Stimulated activated CD4-positive, alpha-beta T cell treated with anti-CD3 and anti-CD28 coated beads, Interleukin-2, amount 100 ng/mL, for 24 hours (primary cell): ENCODE measurements at regions not wholly inside any gene's neighbourhood (a gene's known extent, or its start where the extent isn't known, plus 50 kb on each side); places are given as distances from the start of the nearest gene placed in this dataset.

ENCODE experiments used
- DNase-seq, 2 donors: peaks; one replicate each; pipeline ENCODE4 v3.0.0-alpha.2; 2020

DNA sequence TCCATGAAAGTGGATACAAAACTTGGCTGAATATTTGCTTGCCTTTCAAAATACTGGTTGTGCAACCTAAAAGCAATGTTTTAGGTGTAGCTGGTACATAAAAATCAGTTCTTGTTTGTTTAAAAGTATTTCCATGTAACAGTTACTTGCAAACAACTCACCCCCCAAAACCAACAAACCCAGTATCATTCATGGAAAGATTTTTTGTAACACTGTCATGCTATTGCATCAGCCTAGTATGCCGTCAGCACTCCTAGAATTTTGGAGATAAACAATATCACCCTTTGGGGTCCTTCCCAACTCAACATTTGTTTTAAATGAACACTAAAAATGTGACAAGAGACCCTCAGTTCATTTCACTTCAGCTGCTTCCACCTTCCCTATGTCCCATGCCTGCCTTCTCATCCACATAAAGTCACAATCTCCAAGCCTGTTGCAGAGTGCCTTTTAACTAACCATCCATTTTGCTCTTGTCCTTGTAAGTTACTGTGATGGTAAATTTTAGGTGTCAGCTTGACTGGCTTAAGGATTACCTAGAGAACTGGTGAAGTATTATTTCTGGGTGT is 425.3 kb downstream of the DUSP10 start:
- no peak for DNase-seq

DNA sequence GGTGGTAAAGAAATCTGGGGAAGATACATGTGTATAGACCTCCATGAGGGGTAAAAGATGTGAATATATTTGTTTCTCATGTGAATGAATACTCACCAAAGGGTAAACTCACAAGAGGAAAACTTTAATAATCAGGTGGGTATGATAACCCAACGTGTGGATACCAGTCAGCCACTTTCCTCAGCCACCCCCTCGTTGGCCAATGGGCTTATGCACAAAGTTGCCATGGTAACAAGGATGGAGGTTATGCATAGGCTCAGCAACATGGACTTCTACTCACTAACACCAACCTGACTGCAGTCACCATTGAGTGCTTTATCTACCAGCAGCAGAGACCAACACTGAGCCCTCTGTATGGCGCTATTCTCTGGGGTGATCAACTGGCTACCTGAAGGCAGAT is 424.4 kb downstream of the DUSP10 start:
- DNase-seq: no peak

DNA sequence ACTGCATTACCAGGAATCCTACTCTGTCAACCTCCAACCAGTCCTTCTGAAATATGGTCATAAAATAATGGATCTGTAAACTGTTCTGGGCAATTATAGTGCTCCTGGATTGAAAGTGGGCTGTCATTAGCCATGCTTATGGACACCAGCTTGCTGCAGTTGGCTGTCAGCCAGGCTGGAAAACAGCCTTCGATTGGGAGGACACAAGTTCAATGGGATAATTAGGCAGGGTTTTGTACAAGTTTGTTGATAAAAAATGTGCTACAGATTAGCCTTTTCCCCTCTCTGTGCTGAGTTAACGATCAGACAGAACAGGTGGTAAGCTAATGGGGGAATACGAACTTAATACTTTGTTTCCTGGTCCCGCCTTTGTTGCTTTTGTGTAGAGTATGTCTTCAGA is 413.9 kb downstream of the DUSP10 start:
- DNase-seq: no peak

DNA sequence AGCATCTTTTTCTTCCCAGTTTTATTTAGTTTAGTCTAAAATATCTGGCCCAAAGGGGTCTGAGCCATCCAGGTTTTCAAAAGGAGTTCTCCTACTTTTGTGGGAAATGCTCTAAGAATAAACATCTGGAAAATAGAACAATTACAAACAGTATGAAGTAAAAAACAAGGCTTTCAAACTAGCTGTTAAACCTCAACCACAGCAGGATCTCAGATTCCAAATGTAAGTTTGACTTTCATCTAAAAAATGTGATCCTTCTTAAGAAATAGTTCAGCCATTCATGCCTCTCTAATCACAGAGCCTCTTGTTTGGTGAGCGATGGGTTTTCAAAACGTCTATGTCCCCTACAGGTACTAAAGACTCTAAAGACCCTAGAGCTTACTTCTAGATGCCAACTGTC is 413.5 kb downstream of the DUSP10 start:
- DNase-seq: no peak

DNA sequence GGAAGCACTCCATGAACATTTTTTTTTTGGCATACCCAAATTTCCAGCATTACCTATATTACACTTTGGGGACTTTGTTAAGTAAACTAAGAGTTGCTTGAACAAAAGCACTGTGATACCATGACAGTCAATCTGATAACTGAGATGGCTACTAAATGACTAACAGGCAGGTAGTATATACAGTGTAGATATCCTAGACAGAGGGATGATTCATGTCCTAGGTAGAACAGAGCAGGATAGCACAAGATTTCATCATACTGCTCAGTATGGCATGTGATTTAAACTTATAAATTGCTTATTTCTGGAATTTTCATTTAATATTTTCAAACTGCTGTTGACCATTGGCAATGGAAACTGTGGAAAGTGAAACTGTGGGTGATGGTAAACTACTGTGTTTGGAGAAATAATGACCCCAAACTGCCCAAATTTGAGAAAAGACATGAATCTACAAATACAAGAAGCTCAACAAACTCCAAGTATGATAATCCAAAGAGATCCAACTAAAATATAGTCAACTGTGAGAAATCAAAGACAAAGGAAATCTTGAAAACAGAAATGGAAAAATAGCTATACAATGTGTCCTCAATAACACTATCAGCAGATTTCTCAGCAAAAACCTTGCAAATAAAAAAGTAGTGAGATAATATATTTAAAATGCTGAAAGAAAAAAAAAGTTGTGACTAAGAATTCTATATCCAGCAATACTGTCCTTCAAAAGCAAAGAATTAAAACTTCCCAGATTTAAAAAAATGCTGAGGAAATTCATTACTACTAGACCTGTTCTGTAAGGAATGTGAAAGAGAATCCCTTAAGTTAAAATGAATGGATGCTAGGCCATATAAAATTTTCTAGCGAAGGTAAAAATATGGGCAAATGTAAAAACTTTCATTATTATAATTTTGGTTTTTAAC is 410.4 kb downstream of the DUSP10 start:
- no peak for DNase-seq

DNA sequence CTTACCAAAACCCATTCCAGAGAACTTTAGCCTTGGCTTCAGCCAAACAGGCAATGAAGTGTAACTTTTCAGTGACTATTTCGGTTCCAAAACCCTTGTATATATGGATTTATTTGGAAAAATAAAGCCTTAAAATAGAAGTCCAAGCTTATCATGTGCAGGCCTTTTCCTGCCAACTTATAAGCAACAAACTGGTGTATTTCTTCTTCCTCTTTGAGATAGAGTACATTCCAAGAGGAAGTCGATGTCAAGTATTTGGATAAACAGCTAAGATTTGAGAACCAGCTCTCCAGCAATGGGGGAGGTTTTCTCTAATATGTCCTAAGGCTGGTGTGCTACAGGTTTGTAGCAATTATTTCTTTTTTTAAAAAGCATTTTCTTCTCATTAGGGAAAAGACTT is 407.8 kb downstream of the DUSP10 start:
- no peak for DNase-seq

DNA sequence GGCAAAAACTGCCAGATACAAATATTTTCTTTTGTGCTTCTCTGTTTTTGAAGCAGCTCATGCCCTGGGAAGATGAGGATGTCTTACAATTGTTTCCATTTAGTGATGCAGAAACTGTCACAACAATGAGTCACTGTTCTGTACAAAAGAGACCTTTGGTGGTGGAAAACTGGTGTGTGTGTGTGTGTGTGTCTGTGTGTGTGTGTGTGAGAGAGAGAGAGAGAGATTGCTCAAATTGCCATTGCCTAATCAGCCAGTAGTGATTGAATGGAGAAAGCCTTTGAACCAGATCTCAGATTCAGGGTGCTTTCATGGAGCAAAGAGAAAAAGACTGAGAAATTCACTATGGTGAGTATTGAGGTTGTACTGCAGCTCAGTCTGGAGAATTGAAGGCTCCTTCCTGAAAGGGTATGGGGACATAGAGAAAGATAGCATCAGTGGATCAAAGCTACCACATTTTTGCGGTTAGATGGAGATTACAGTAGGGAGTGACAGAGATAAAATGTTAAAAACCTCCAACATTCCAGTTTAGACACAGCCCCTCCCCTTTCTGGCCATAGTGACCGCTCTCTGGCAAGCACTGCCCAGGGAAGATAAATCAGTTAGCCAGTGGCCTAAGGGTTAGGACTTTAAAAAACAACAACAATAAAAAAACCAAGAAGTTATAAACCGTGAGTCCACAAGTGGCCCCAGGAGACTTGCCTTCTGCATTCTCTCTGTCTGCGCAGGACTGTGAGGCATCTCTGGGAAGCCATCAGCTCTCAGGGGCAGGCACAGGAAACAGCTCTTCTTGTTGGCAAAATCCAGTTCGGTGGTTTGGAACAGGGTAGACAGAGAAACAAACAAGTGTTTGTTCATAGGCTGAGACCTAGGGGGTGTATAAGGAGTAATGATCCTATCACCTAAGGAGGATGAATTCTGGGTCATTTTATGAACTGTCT is 406.5 kb downstream of the DUSP10 start:
- DNase-seq: no peak

DNA sequence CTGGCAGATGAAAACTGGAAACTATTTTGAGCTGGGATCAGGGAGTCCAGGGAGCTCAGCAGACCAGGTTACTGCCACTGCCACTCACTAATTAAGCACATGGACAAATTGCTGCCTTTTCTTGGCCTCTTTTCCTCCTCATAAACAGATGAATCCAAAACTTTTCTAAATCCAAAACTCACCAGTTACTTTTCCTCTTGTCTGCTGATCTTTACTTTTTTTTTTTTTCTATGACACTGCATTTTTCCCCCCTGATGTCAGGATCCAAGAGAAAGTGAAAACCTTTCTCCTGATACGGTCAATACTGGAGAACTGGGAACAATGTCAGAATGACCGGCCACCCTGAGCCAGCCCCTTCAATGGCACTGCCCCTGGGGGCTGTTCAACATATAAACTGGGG is 405.8 kb downstream of the DUSP10 start:
- DNase-seq: no peak

DNA sequence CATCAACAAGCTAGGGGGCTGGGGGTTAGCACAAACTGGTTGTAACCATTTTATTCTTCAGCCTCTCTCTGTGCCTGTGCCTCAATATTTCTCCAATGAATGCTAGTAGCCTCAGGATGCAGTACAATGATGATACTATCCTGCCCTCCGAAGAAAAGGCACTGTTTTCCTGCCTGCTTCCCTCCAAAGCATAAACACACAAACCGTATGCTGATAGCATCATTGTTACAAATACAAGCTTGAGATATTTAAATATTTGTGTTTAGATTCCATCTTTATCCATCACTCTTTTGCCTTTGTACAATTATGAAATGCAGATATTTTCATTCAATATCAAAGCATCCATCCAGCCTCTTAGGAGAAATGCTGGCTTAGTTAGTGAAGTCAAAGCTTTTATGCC is 404.8 kb downstream of the DUSP10 start:
- DNase-seq: no peak

DNA sequence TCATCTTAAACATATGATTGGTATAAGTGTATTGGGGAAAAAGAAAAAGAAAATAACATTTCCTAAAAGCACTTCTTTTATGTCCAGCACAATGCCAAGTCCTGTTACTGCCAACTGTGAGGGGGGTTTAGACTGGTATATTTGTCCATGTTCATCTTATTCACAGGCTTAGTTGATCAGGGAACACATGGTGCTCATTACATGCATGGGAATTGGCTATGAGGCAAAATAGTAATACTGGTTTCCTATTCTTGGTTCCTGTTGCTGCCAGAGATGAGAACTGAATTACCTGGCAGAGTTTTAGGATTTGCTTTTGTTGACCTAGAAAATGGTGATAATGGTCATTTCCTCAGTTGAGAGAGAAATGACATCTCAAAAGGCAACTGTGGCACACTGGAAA is 398.8 kb downstream of the DUSP10 start:
- DNase-seq: no peak

DNA sequence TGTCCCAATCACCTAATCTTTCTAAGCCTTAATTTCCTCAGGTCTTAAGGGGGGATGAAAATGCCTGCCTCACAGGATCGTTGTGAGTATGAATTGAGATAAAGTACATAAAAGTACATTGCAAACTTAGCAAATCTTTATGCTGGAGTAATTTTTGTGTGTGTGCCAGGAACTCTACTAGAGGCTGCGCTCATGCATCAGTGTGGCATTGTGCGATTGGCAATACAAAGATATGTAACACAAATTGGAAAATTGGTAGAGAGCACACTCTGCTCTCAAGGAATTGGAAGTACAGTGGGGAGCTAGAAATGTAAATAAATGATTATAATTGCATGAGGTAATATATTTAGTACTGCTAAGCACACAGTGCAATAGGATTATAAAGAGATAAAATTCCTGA is 398.3 kb downstream of the DUSP10 start:
- no peak for DNase-seq

DNA sequence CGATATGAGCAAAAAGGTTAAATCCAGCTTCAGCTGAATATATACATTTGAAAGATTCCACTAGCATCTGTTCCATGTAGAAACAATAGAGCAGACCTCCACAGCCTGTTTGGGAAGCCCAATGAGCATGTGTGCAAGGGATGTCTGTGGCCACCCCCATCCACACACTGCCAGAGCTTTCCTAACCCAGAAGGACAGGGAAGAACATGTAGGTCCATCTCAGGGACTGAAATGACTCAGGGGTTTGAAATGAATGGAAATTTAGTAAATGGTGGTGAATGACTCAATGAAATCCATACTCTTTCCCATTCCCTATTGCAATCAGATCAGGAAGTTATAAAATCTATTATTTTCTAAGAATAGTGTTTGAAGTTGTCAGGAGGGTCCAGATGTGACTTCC is 397.2 kb downstream of the DUSP10 start:
- DNase-seq: no peak

DNA sequence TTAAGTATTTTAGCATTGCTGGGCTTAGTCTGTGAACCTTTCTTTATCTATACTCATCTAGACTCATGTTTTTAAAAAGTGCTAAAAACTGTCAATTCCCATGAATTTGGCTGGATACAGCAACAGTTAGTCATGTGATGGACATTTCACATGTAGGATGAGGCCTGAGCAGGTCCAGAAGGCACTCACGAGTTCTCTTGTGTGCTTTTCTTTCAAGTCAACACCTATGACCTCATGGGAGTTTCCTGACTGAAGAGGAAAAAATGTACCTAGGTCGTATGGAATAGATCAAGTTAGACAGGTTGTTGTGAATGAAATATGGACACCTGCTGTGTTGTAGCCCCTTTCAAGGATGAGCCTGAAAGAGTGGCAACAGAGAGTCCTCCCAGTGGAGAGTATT is 394.2 kb downstream of the DUSP10 start:
- no peak for DNase-seq

DNA sequence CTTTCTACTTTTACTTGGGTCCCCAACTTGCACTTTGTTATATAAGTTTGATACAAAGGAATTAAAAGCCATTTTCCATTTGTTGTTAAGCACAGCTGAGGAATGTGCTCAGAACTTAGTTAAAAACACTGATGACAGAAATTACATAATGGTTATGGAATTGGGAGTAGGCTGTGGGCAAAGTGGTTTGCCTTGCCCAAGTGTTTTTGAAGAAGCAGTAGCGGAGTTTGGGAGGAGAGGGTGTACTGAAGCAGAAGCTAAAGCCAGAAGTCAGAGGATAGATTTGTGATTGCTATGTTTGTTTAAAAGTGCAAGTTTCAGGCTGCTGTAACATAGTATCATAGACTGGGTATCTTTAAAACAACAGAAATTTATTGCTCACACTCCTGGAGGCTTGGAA is 391.8 kb downstream of the DUSP10 start:
- no peak for DNase-seq

DNA sequence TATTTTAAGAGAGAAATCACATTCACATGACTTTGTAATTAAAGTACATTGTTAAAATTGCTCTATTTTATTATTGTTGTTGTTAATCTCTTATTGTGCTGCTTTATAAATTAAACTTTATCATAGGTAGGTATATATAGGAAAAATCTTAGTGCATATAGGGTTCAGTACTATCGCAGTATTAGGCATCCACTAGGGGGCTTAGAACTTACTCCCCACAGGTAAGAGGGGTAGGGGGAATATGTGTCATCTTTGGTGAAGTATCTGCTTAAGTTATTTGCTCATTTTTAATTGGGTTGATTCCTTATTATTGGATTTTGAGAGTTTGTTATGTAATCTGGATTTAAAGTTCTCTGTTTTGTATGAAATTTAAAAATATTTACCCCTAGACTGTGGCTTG is 385.2 kb downstream of the DUSP10 start:
- DNase-seq: no peak

DNA sequence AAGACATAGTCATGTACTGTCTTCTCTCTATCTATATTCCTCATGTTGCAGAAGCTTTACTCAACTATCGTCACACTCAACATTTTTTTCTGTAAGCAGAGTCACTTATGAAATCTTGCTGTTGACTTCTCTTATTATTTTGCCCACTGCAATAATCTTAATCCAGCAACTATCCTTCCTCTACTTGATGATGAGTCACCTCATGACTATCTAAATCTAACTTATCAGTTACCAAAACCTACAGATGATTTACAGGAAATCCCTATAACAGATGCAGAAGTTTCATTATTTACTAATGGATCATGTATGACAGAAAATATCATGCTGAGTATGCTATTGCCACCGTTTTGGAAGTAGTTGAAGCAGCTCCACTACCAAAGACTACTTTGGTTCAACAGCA is 378.9 kb downstream of the DUSP10 start:
- DNase-seq: no peak

DNA sequence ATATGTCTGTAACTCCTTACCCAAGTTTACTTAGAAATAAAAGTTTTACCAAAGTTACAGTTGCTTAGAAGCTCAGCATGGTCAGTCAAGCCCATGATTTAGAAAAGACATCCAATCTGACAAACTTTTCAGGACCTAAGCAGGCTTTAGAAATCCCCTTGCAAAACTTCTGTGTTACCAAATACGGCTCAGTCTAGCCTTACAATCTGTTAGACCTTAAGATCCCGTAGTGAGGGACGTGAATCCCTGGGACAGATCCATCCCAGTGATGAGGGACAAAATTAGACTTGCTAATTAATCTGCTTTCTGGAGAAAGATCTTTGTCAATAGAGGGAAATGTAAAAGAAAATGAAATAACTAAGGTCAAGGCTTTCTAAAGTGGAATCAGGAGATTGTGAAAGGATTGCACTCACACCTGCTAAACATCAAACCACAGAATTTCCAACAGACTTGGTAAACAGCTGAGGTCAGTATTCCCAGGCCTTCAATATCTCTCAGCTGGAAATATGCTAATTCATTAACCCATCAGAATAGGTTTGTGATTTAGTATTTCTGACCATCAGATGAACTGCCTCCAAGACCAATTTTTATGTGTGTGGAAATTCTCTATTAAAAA is 375.3 kb downstream of the DUSP10 start:
- no peak for DNase-seq

DNA sequence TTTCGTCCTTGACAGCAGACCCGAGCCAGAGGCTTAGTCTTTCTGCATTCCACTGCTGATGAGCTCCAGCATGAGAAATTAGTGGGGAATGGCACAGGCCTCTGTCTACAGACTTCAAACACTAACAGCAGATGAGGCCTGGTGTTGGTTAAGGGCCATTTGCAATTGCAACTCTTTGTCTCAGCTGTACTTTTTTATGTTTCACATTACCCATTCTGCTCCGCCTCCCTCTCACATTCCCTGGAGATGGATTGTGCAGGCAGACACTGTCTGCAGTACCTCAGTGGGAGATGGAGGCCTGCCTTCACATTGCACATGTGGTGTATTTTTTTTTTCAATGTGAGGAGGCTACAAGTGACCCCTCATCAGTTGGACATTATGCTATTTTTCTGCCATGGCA is 370.2 kb downstream of the DUSP10 start:
- no peak for DNase-seq

DNA sequence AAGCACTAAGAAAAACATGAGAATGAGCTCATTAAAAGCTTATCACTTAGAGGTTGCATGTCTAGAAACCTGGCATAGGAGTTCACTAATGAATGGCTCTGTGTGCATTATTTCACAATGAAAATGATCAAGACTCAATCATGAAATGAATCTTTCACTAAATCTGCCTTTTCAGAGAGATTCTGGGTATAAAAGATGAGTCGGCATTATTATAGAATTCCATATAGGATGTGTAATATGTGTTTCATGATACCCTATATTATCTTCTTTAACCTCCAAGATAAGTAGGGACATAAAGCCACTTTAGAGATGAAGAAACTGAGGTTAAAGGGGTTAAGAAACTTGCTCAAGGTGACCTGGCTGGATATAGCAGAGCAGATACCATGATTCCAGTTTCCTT is 368.1 kb downstream of the DUSP10 start:
- no peak for DNase-seq

DNA sequence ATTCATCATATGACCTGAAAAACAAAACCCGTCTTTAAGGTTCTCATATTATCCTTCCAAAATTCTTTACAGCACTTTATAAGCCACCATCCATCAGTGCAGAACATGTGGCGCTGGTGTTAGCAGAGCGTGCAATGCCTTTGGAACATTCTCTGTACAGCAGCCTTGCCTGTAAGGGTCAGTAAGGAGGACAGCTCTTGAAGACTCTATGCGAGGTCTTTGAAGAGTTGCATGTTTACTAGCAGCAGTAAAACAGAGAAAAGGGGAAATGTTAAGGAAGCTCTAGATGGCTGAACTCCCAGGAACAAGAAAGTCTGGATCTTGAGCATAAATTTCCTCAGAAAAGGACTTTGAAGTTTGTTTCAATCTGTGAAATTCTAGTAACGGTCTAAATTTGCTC is 365.6 kb downstream of the DUSP10 start:
- DNase-seq: no peak

DNA sequence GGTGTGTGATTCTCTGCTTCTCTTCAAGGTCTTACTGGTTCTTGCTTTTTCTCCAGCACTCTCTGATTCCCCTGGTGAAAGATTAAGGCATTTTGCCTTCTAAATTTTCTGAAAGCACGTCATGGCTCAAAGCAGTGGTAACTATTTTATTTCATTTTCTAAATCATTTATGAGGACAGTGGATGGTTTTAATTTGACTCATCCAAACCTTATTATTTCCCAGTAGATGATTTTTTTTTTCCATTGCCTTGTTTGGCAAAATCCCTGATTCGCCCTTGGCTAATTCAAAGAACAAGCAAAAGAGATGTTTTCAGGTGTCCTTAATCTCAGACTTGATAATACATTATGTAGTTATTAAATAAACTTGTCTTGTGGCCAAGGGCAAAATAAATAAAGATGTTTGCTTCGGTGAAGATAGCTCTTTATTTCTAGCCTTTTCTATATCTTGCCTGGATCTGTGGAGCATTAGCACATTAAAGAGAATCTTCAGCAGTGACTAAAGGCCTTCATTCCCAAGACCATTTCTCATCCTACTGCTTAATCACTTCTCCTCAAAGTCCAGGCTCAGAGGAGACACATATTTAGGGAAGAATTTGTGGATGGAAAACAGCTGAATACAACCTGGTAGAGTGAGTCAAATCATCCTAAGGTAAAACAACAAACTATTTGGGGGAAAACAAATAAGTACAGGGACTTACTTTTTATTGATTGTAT is 359.8 kb downstream of the DUSP10 start:
- DNase-seq: no peak

DNA sequence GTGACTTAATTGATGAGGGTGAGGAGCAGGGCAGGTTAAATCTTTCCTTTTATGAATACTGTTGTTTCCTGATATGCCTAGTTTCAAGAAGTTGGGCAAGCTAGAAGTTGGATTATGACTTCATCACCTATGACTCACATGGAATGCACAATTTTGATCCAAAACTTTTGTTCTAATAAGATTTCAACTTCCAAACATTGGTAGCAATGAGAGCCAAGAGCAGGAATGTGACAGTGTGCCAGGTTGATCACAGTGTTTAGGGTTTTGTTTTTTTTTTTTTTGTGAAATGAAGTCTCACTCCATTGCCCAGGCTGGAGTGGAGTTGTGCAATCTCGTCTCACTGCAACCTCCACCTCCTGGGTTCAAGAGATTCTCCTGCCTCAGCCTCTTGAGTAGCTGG is 349.4 kb downstream of the DUSP10 start:
- DNase-seq: no peak
